ENCODE measurements at regions not wholly inside any gene's neighbourhood (a gene's known extent, or its start where the extent isn't known, plus 50 kb on each side); places are given as distances from the start of the nearest gene placed in this dataset.
"Not testable (repeated sequence)": the region's sequence is repeated elsewhere in the genome, so short reads cannot be mapped to it uniquely, and the experiment has no call there.

GRCh38 chr14:28163233-28163632 is 603.4 kb upstream of the FOXG1 start:
- H3K27me3 ChIP-seq (ENCODE audit: control insufficient read depth, extremely low read depth, insufficient read depth, low read length), result no peaks in the 10 kb centered on the region
- TF ChIP-seq EZH2 (IDR thresholded peaks at IDR 0.05; ENCODE audit: low read length) (no peak), CTCF (optimal IDR thresholded peaks at IDR 0.05 in 1 of 3, IDR thresholded peaks at IDR 0.05 in 1 of 3, conservative IDR thresholded peaks at IDR 0.05 in 1 of 3; ENCODE audit: extremely low read depth in 1 of 3, insufficient read depth in 2 of 3, low read length in 3 of 3) (no peak)
- H3K9ac ChIP-seq (ENCODE audit: control insufficient read depth, extremely low read depth, insufficient read depth, low read length), result no peak overlapping the region
- dilution Hi-C loops (cut with MboI; ENCODE audit: extremely low pct_ligation_motif_present, low sequenced_read_pairs), result no loop called here
- H3K4me1 ChIP-seq (ENCODE audit: control insufficient read depth, extremely low read depth, insufficient read depth, low read length), result no peaks in the 10 kb centered on the region
- H3K36me3 ChIP-seq (ENCODE audit: control insufficient read depth in 2 of 2, extremely low read depth in 1 of 2, insufficient read depth in 2 of 2, low read length in 2 of 2), result no peaks in the 10 kb centered on the region
- no peak for DNase-seq (ENCODE audit: low read depth, low spot score)
- no peaks in the 10 kb centered on the region for H3K79me2 ChIP-seq (ENCODE audit: control insufficient read depth, insufficient read depth, low read length)
- no peak overlapping the region for H3K4me3 ChIP-seq (ENCODE audit: control insufficient read depth in 2 of 3, extremely low read depth in 1 of 3, insufficient read depth in 2 of 3, low read depth in 1 of 3, low read length in 3 of 3)
- H4K20me1 ChIP-seq (ENCODE audit: control insufficient read depth, extremely low read depth, insufficient read depth, low read length), result no peaks in the 10 kb centered on the region
- H3K9me1 ChIP-seq (ENCODE audit: control insufficient read depth, extremely low read depth, insufficient read depth, low read length), result no peaks in the 10 kb centered on the region
- peaks cover 3% of the 10 kb centered on the region for H3K9me3 ChIP-seq (ENCODE audit: control insufficient read depth, low read depth, low read length)
- no peak for FAIRE-seq
- no peak overlapping the region for H3K4me2 ChIP-seq (ENCODE audit: control insufficient read depth, extremely low read depth, insufficient read depth, low read depth, low read length)
- no peak overlapping the region for H3K27ac ChIP-seq (ENCODE audit: control insufficient read depth, insufficient read depth, low read length)
- H2AFZ ChIP-seq (ENCODE audit: control insufficient read depth, low read length), result no peak overlapping the region

GRCh38 chr14:28163897-28164296 is 602.7 kb upstream of the FOXG1 start:
- dilution Hi-C loops (cut with MboI; ENCODE audit: extremely low pct_ligation_motif_present, low sequenced_read_pairs), result no loop called here

GRCh38 chr14:28187902-28188830 is 578.4 kb upstream of the FOXG1 start:
- H3K9me1 ChIP-seq (ENCODE audit: control insufficient read depth, extremely low read depth, insufficient read depth, low read length); FAIRE-seq; H3K4me3 ChIP-seq (ENCODE audit: control insufficient read depth in 2 of 3, extremely low read depth in 1 of 3, insufficient read depth in 2 of 3, low read depth in 1 of 3, low read length in 3 of 3); H3K9ac ChIP-seq (ENCODE audit: control insufficient read depth, extremely low read depth, insufficient read depth, low read length); H3K27ac ChIP-seq (ENCODE audit: control insufficient read depth, insufficient read depth, low read length); H3K79me2 ChIP-seq (ENCODE audit: control insufficient read depth, insufficient read depth, low read length); H3K4me2 ChIP-seq (ENCODE audit: control insufficient read depth, extremely low read depth, insufficient read depth, low read depth, low read length); H2AFZ ChIP-seq (ENCODE audit: control insufficient read depth, low read length); DNase-seq (ENCODE audit: low read depth, low spot score); H3K9me3 ChIP-seq (ENCODE audit: control insufficient read depth, low read depth, low read length); H3K4me1 ChIP-seq (ENCODE audit: control insufficient read depth, extremely low read depth, insufficient read depth, low read length); H4K20me1 ChIP-seq (ENCODE audit: control insufficient read depth, extremely low read depth, insufficient read depth, low read length); dilution Hi-C loops (cut with MboI; ENCODE audit: extremely low pct_ligation_motif_present, low sequenced_read_pairs); H3K27me3 ChIP-seq (ENCODE audit: control insufficient read depth, extremely low read depth, insufficient read depth, low read length); H3K36me3 ChIP-seq (ENCODE audit: control insufficient read depth in 2 of 2, extremely low read depth in 1 of 2, insufficient read depth in 2 of 2, low read length in 2 of 2): not testable (repeated sequence)

More at GRCh38 chr14:28163897-28164296, 602.7 kb upstream of the FOXG1 start:
- no peaks in the 10 kb centered on the region for H4K20me1 ChIP-seq (ENCODE audit: control insufficient read depth, extremely low read depth, insufficient read depth, low read length)
- no peak overlapping the region for H3K4me3 ChIP-seq (ENCODE audit: control insufficient read depth in 2 of 3, extremely low read depth in 1 of 3, insufficient read depth in 2 of 3, low read depth in 1 of 3, low read length in 3 of 3)
- no peaks in the 10 kb centered on the region for H3K79me2 ChIP-seq (ENCODE audit: control insufficient read depth, insufficient read depth, low read length)
- no peak overlapping the region for H3K4me2 ChIP-seq (ENCODE audit: control insufficient read depth, extremely low read depth, insufficient read depth, low read depth, low read length)
- H3K27ac ChIP-seq (ENCODE audit: control insufficient read depth, insufficient read depth, low read length), result no peak overlapping the region
- TF ChIP-seq CTCF (optimal IDR thresholded peaks at IDR 0.05 in 1 of 3, IDR thresholded peaks at IDR 0.05 in 1 of 3, conservative IDR thresholded peaks at IDR 0.05 in 1 of 3; ENCODE audit: extremely low read depth in 1 of 3, insufficient read depth in 2 of 3, low read length in 3 of 3), result no peak
- TF ChIP-seq EZH2 (IDR thresholded peaks at IDR 0.05; ENCODE audit: low read length), result no peak
- H3K9ac ChIP-seq (ENCODE audit: control insufficient read depth, extremely low read depth, insufficient read depth, low read length), result no peak overlapping the region
- no peaks in the 10 kb centered on the region for H3K36me3 ChIP-seq (ENCODE audit: control insufficient read depth in 2 of 2, extremely low read depth in 1 of 2, insufficient read depth in 2 of 2, low read length in 2 of 2)
- FAIRE-seq (no peak), DNase-seq (ENCODE audit: low read depth, low spot score) (no peak)
- peaks cover 1% of the 10 kb centered on the region for H3K9me3 ChIP-seq (ENCODE audit: control insufficient read depth, low read depth, low read length)
- H3K9me1 ChIP-seq (ENCODE audit: control insufficient read depth, extremely low read depth, insufficient read depth, low read length), result no peaks in the 10 kb centered on the region
- H3K27me3 ChIP-seq (ENCODE audit: control insufficient read depth, extremely low read depth, insufficient read depth, low read length), result no peaks in the 10 kb centered on the region
- H2AFZ ChIP-seq (ENCODE audit: control insufficient read depth, low read length), result no peak overlapping the region
- no peaks in the 10 kb centered on the region for H3K4me1 ChIP-seq (ENCODE audit: control insufficient read depth, extremely low read depth, insufficient read depth, low read length)

Measured in keratinocyte (primary cell).